ENCODE measurements at regions not wholly inside any gene's neighbourhood (a gene's known extent, or its start where the extent isn't known, plus 50 kb on each side); places are given as distances from the start of the nearest gene placed in this dataset.
A peak's percentile ranks its signal among the peaks of the same experiment; 100 is the strongest.

DNA sequence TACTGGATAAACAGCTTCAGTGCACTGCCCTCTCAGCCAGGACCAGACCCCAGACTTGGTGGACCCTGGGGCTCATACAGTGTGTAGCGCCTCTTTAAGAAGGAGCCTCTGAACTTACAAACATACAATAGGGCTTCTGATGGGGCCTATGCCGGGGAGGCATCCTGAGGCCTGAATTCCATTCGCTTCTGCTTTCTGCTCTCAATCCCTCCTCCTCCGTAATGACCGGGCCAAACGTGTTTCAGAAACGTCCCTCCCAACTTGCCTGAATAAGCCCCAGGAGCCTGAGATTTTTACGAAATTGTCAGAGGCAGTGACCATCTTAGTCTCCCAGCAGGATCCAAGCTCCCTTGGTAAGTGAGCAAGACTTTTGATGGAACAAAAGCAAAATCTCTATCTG, 128.1 kb upstream of the BOD1 start:
- DNase-seq, result no peak

DNA sequence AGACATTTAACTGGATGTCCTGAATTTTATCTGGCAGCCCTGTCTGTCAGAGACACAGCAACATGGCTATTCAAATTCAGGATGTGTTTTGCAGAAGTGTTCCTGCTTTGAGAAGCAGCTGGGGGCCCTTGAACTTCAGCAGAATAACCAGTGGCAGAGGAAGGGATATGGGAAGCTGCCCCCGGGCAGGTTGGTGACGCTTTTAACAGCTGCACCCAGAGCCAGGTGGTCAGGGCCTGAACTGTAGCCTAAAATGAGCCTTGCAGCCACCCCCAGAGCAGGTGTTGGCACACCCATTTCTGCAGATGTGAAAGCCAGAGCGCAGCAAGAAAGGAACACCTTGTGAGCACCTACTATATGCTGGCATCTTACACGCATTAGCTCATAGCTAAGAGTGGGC, 128.7 kb upstream of the BOD1 start:
- peak in 1 of 2 experiments; percentile 36 for DNase-seq

DNA sequence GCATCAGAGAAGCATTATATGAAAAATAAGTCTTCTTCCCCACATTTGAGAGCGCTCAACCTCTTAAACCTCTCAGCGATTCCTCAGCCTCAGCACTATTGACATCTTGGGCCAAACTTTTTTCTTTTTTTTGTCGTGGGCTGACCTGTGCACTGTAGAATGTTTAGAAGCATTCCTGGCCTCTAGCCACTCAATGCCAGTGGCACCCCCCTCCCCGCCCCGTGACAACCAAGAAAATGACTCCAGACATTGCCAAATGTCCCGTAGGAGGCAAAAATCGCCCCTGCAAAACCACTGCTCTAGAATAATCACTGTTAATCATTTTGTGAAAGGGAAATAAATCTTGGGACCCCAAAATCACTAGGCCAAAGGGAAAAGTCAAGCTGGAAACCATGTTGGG, 129.1 kb upstream of the BOD1 start:
- DNase-seq, result no peak

DNA sequence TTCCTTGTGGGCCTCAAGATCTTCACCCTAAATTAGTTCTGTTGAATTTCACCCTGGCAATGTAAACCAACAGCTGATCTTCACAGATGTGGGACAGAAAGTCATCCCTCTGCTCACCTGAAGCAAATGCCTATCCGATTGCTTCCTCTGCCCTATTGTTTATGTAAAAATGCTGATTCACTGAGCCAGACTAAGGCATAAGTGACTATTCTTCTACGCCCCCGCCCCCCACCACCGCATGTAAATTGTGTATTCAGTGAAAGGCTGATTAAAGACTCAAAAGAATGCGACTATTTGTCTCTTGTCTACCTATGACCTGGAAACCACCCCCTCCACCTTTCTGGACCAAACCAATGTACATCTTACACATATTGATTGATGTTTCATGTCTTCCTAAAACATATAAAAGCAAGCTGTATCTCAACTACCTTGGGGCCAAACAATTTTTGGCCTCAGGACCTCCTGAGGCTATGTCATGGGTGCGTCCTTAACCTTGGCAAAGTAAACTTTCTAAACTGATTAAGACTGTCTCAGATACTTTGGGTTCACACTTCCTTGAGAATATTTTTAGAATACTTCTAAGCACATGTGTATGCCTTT, 129.7 kb upstream of the BOD1 start:
- no peak for DNase-seq

DNA sequence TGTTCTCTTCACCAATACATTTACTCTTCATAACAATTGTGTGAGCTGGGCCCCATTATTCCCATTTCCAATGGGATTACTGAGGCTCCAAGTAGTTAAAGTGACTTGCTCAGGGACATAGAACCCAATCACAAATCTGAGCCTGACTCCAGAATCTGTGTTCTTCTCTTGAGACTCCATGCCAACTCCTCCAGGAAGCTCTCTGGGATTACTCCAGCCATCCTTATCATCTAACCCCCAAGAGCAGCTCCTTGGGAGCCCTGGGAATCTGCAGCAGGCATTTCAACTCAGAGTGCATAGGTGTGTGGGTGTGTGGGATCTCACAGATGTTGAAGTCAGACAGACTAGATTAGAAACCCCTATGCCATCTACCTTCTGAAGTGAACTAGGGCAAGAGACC, 131.4 kb upstream of the BOD1 start:
- DNase-seq, result no peak

DNA sequence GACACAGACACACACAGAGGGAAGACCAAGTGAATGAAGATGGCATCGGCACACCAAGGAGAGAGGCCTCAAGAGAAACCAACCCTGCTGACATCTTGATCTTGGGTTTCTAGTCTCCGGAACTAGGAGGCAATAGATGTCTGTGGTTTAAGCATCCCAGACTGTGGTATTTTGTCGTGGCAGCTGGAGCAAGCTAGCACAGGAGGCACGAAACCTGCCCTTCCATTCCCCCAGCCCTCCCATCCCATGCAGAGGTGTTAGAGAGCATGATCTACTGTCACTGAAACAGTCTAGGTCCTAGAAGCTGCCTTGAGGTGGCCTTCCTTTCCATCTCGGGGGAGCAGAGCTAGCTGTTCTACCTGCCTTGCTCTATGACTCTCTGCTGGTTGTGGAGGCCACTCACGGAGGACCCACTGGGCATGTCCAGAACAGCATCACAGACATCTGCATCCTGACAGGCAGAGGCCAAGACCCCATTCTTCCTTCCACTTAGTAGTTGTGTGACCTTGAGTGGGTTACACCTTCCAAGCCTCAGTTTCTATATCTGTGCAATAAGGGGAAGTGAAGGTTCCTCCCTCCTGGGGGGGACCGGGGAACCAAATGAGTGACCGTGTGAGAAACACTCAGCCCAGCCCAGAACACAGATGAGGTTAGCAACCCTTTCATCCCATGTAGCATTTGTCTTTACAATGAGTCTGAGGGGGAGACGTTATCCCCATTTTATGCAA, 134.3 kb upstream of the BOD1 start:
- no peak for DNase-seq

DNA sequence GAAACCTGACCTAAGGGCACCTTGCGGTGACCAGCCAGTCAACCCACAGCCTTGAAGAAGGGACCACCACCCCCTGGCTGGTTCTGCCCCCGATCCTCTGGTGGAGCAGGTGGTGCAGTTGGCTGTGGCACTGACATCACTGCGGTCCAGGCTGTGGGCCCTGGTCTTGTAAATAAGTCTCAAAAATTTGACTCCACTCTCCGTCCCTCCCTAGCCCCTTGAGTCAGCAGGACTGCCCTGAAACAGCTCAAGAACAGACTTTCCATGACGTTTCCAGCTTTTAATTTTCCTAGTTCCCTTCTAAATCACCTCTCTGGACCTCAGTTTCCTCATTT, 134.8 kb upstream of the BOD1 start:
- DNase-seq, result no peak

DNA sequence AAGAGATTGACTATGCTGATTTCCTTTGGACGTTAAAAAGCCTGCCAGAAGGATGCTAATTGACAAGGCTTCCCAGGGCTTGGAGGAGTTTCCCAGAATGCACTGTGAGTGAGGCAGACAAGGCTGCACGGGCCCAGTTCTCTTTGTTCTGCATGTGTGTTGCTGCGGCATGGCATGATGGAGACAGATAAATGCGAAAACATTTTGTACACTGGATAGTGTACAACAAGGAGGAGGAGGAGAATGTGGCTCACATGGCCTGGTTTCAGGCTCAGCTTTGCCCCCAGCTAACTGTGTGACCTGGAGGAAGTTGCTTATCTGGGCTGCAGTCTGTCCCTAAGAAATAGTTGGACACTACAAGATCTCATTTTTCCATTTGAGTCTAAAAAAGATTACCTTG, 135.5 kb upstream of the CPEB4 start:
- no peak for DNase-seq

DNA sequence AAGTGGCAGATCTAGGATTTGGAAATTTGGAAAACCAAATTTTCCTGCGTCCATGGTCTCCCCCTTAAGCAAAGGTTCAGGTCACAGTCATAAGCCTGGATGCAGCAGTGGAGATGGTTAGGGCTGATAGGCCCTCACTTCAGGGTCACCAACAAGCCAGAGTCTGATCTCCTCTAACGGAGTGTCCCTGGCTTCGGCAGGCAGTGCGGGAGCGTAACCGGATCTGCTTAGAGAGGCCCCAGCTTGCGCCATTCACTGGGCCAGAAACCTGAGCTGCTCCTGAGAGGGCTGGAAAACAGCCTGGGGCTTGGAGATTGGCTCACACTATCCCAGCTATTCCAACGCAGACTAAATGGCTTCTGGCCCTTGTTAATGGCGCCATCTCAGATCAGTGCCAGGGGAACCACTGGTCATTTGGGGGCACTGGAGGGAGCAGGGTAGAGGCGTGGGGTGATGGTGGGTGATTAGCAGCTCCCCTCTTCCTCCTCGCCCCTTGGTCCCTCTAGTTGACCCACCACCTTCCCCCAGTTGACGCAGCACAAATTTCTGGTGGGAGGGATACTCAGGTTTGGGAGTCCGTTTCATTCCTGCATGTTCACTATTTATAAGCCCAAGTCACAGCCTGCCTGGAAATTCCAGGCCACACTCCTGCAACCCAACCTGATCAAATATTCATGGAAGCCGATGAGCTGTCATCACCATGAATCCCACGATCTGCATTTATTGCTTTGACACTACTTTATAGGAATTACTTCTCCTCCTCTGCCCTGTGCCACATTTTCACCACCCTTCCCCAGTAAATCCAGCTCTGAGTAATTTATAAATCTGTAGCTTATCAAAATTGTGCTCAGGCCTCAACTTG, 134.6 kb upstream of the CPEB4 start:
- DNase-seq, result peak; percentile 64 to 86

DNA sequence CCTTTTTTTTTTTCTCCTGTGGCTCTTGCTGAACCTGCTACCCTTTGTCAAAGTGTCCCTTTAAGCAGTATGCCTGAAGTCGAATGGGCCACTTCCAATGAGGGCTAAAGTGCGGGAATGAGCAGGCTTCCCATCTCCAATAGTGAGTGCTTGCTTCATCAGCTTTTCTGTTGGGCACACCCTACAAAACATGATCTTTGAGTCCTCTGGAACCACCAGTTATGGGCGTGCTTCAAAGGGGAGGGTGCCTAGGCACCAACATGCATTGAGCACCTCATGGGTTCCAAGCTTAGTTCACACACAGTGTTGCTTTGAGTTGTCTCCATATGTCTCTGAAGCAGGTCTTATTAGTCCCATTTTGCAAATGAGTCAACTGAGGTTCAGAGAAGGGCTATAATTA, 132.8 kb upstream of the CPEB4 start:
- DNase-seq, result no peak

DNA sequence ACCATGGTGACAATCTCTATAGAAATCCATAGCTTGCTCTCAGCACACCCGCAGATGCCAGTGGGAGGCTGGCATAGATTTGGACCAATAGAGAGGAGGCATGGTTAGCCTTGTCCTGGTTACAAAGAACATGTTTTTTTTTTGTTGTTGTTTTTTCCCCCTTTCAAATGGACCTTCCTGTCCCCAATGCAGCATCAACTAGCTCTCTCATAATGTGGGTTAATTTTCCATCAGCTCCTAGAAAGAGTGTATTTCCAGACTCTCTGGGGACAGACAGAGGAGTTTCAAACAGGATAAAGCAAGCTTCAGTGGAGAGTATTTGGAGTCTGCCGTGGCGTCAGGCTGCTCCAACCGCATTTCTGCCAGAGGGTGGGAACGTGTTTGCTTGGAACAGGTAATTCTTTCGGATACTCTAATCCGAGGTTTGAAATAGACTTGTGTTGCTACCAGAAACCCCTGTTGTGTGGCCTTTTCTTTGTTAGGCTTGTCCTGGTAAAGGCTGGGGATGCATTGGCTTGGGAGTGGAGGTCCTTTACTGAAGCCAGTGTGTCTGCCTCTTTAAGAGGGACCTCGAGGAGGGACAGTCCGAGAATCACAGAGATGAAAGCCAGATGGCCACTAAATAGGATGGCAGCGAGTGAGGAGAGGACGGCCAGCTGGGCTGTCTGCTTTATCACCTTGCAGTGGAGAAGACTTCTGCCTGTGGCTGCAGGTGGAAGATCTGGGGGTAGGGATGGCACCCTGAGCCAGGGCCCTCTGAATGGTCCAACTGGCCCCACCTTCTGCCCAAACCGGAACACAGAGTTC, 130.5 kb upstream of the CPEB4 start:
- DNase-seq, result peak; percentile 36 to 82

DNA sequence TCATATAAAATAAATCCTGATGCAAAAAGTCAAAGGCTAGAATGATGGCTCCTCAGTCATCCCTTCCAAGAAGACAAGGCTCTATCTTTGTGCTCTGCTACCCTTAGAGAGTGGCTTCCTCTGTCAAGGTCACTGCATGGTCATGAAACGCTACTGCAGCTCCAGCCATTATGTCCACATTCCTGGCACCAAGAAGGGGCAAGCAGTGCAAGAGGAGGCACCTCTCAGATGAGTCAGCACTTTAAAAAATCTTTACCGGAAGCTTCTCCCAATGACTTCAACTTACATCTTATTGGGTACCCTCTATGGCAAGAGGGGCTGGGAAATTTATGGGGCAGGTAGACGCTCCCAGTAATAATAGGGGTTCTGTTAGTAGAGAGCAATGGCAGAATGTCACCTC, 129.5 kb upstream of the CPEB4 start:
- no peak for DNase-seq

DNA sequence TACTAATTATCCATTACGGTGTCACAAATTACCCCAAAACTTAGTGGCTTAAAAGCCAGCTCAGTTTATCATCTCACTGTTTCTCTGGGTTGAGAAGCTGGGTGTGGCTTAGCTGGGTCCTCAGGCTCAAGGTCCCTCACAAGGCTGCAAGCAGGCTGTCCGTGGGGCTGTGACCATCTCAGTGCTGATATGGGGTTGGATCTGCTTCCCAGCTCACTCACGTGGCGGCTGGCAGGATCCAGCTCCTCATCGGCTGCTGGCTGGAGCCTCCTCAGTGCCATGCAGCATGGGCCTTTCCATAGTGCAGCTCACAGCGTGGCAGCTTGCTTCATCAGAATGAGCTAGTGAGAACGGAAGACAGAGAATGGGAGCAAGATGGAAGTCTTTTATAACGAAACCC, 128.5 kb upstream of the CPEB4 start:
- DNase-seq, result no peak

DNA sequence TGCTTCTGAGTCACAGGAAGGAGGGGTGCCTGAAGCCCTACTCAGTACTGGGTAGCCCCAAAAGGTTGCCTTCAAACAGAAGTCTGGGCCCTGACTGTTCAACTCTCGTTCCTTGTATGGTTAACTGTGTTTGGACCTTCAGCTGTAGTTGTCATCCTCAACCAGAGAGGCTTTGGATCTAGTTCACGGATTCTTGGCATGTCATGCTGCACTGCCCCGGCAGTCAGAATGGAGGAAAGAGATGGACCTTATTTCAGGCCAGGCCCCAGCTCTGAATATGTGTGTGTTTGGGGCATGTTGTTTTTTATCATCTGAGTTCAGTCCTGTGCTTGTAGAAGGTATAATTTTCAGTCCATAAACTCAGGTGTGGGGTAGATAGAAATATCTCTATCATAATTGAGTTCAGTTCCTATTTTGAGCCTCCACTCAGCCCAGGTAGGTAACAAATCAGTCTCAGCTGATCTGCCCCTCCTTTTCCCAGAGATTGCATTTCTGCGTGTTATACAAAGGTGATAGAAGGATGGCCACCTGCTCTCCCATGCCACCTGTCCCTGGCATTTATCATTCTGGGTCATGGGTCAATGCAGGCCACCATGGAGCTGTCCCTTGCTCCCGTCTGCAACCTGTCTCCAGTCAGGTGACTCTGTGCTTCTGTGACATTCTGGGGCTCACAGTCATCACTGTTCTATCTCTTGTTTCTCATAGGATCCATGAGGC, 127.5 kb upstream of the CPEB4 start:
- DNase-seq, result no peak

DNA sequence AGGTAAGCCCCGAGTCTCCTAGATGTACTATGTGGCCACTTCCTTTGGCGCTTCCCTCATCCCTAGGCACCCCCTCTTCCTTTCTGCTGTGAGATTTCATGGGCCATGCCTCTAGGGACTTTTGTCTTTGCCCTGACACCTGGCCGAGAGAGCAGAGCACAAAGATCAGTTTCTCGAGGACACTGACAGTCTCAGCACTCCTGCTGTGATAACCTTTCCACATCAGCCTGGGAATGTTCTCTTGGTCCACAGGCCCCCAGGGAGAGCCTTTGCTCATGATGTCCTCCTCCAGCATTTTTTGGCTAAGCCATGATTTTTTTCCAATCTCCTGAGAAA, 127.0 kb upstream of the CPEB4 start:
- DNase-seq, result no peak

DNA sequence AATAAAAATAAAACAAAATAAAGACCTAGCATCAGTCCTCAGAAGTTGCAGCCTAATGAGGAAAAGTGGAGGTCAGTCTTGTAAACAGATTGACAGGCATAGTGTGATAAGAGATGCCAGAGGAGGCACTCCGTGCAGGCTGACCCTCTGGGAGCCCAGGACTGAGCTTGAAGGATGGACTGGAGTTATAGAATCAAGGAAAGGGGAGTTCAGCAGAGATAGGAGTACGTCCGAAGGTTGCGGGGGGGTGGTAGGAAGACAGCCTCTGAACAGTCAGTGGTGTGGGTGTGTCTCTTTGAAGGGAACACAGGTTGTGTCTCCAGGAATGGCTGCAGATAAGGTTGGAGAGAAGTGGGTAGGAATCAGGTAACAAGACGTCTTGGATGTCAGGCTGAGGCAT, 126.1 kb upstream of the CPEB4 start:
- DNase-seq, result no peak

DNA sequence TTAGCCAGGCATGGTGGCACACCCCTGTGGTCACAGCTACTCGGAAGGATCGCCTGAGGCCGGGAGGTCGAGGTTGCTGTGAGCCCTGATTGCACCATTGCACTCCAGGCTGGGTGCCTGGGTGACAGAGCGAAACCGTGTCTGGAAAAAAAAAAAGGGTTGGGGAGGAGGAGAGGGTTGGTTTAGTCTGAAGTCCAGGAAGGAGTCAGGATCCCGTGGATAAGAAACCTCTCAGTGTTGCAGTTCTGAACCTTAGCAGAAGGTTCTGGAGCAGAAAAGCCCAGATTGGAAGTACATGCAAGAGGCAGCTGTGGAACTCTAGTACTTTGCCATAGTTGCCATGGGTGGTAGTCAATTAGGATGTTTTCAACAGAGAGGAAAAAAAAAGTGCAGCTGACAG, 125.2 kb upstream of the CPEB4 start:
- no peak for DNase-seq

DNA sequence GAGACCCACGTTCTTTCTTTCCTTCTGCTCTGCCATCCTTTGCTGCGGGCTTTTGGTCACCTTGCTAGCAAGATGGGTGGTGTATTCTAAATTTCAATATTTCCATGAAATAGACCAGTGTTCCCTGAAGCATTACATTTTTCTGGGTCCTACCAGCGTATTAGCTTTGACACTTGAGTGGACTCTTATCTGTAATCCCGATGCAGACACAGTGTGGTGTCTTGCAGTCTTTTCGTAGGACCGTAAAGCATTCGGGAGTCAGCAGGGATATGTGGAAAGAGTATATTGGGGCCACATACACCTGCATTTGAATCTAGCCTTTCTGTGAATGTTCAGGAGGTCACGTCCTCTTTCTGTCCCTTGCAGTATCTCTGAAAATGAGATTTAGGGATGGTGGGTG, 124.7 kb upstream of the CPEB4 start:
- no peak for DNase-seq

DNA sequence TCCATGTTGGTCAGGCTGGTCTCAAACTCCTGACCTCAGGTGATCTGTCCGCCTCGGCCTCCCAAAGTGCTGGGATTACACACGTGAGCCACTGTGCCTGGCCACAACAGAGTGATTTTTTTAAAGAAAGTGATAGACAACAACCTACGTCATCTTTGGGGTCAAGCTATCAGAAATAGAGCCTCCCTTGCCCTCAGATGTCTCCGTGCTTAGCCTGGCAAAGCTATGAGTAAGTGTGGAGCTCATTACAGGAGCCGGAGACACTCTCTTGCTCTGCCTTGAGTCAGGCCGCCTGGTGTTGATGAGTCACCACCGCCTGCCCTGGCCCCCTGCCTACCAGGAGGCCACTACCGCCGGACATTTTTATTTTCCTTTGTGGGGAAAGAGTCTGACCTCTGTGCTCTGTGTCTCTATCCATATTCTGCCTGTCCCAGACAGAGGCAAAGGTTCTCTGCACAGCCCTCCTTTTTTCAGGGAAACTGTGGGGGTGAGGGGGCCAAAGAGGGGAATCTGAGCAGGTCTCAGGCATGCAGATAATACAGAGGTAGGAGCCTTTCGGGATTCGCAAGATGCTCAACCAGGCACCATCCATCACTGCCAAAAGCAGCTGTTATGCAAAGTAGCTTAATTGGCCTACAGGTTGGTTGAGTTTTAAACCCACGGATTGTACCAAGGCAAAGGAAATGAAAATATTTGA, 123.7 kb upstream of the CPEB4 start:
- DNase-seq, result peak in 1 of 2 experiments; percentile 31

DNA sequence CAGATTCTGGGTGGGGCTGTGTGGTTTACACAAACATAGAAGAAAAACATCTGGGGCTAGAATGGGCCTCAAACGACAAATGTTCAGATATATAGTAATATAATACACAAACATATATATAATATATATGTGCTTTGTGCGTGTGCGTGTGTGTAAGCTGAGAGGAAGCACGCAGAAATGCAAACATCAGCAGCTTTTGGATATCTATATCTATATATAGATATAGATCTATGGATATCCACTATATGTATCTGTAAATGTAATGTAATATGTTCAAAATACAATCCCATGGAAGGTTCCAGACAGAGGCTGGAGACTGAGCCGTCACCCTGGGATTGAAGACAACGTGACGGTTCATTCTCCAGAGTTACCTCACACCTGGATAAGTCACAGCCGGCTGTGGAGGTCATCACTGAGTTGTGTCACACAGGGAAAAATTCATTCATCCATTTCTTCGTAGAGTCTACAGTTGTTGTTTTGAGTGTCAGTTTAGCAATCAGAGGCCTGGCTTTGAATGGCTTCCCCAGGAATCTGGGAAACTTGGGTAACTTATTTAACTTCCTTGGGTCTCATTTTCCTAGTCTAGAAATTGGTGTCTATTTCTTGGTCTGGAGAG, 123.0 kb upstream of the CPEB4 start:
- no peak for DNase-seq

DNA sequence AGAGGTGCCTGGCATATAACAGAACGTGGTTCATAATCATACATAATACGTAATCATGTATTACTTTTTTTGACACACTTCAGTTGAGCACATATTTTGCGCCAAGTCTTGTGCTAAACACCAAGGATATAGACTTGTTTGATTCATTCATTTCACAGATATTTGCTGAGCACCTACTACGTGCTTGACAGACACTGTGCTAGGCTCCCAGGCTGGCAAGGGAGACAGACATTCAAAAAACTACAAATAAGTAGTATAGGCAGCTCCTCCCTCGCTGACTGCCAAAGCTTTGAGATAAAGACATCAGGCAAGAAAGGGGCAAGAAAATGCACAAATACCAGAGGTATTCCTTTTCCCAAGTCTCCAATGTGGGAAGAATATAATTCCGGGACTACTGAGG, 122.5 kb upstream of the CPEB4 start:
- DNase-seq, result no peak
